ENCODE measurements at regions not wholly inside any gene's neighbourhood (a gene's known extent, or its start where the extent isn't known, plus 50 kb on each side); places are given as distances from the start of the nearest gene placed in this dataset.

DNA sequence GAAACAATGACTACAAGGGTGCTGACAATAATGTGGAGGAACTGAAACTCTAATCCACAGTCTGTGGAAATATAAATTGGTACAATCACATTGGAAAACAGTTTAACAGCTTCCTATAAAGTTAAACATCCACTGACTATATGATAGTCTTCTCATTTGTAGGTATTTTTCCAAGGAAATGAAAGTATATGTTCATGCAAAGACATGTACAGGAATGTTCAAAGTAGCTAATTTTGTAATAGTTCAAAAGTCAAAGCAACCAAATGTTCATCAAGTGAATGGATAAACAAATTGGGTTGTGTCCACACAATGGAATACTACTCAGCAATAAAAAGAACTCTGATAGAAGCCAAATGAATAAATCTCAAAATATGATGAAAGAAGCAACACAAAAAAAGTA is 626.0 kb upstream of the IGFBP3 start:
- ChIA-PET SMC1A (ENCODE audit: uncharacterized antibody, unreplicated experiment) (interaction anchor here (0.6 to 1.7 kb wide), 2 partner anchors 12 to 156 kb away, joined by 3 to 4 read pairs; no protein-coding TSS in a partner anchor), CTCF (interaction anchor here (0.7 to 1.0 kb wide), 2 partner anchors 13 to 687 kb away, joined by 3 read pairs; no protein-coding TSS in a partner anchor), RAD21 (ENCODE audit: unreplicated experiment) (no interaction called here), POLR2A (interaction anchor here (0.9 kb wide), 1 partner anchor 9 kb away, joined by 3 read pairs; no protein-coding TSS in a partner anchor)
- FAIRE-seq = no peak
- Histone ChIP-seq H3K9ac (ENCODE audit: control insufficient read depth, insufficient read depth, low read length) (no peak overlapping the region), H3K27me3 (replicated peaks in 1 of 2; ENCODE audit: control insufficient read depth in 2 of 2, insufficient read depth in 2 of 2, low read length in 1 of 2) (no peaks in the 10 kb centered on the region), H3K4me2 (ENCODE audit: control insufficient read depth, insufficient read depth) (no peak overlapping the region), H2AFZ (ENCODE audit: control insufficient read depth, low read depth, low read length) (no peak overlapping the region), H4K20me1 (ENCODE audit: control insufficient read depth, insufficient read depth) (no peaks in the 10 kb centered on the region), H3K27ac (ENCODE audit: control insufficient read depth, insufficient read depth) (no peak overlapping the region), H3K4me1 (ENCODE audit: control insufficient read depth, insufficient read depth, low read length) (no peaks in the 10 kb centered on the region), H3K9me3 (replicated peaks; ENCODE audit: control insufficient read depth, insufficient read depth, low read length) (no peaks in the 10 kb centered on the region), H3K36me3 (ENCODE audit: control insufficient read depth in 2 of 2, insufficient read depth in 2 of 2, low read length in 1 of 2) (no peaks in the 10 kb centered on the region), H3K79me2 (ENCODE audit: control insufficient read depth, insufficient read depth, low read length) (no peaks in the 10 kb centered on the region), H3K4me3 (no peak overlapping the region)
- in situ Hi-C loops (cut with MboI) = no loop called here
- no peak for ATAC-seq
- TF ChIP-seq PML (IDR thresholded peaks at IDR 0.05; ENCODE audit: low read length) (no peak), CHD1 (IDR thresholded peaks at IDR 0.05; ENCODE audit: low read depth, low read length) (no peak), MTA2 (IDR thresholded peaks at IDR 0.05; ENCODE audit: low read depth) (no peak), ZNF24 (IDR thresholded peaks at IDR 0.05) (no peak), ESRRA (IDR thresholded peaks at IDR 0.05; ENCODE audit: low read length) (no peak), MYC (IDR thresholded peaks at IDR 0.05; ENCODE audit: insufficient read depth, insufficient read length, insufficient replicate concordance, low read length, severe bottlenecking) (no peak)
- TF ChIP-seq, protein P1, sequence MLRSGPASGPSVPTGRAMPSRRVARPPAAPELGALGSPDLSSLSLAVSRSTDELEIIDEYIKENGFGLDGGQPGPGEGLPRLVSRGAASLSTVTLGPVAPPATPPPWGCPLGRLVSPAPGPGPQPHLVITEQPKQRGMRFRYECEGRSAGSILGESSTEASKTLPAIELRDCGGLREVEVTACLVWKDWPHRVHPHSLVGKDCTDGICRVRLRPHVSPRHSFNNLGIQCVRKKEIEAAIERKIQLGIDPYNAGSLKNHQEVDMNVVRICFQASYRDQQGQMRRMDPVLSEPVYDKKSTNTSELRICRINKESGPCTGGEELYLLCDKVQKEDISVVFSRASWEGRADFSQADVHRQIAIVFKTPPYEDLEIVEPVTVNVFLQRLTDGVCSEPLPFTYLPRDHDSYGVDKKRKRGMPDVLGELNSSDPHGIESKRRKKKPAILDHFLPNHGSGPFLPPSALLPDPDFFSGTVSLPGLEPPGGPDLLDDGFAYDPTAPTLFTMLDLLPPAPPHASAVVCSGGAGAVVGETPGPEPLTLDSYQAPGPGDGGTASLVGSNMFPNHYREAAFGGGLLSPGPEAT (IDR thresholded peaks at IDR 0.05; ENCODE audit: low read depth) = no peak
- no TSS peak for BruUV-seq (replicated peaks)
- intact Hi-C loops (cut with micrococcal nuclease; ENCODE audit: unreplicated experiment) = no loop called here
- no peak for DNase-seq (ENCODE audit: low read depth, low spot score)

DNA sequence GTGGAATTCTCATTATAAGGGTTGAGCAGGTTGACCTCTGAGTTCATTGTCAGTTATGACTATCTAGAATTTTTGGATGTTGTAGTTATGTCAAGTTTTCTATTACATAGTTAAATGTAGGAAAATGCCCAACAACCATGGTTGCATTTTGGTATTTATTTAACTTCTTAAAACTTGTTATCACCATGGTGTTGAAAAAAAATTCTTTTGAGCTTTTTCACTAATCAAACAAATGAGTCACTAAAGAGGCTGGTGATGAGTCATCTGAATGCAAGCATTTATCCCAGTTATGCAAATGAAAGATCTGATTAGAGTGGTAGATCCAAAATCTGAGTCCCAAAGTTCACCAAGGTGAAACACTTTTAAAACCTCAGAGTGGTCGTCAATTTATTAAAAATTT is 624.7 kb upstream of the IGFBP3 start:
- no peaks in the 10 kb centered on the region for H4K20me1 ChIP-seq (ENCODE audit: control insufficient read depth, insufficient read depth)
- TF ChIP-seq MTA3 (IDR thresholded peaks at IDR 0.05; ENCODE audit: borderline replicate concordance, low read length) = no peak
- no peak for TF ChIP-seq TAF1 (IDR thresholded peaks at IDR 0.05; ENCODE audit: borderline replicate concordance, low read depth, low read length)
- no peak for TF ChIP-seq MLLT1 (IDR thresholded peaks at IDR 0.05)
- no peak for TF ChIP-seq NFYB (IDR thresholded peaks at IDR 0.05; ENCODE audit: insufficient read depth, low read depth, low read length)
- TF ChIP-seq REST (IDR thresholded peaks at IDR 0.05; ENCODE audit: low read depth, low read length) = no peak

More for the DNA sequence above, 624.7 kb upstream of the IGFBP3 start:
- H3K4me3 ChIP-seq = no peak overlapping the region
- WGBS (ENCODE audit: insufficient coverage, insufficient replicate concordance, low lambda C conversion rate, missing lambda C conversion rate) = 0% methylated on average over 1 of the region's 1 CpG
- intact Hi-C loops (cut with micrococcal nuclease; ENCODE audit: unreplicated experiment) (no loop called here), in situ Hi-C loops (cut with MboI) (no loop called here)
- CTCF ChIA-PET = no interaction called here
- H3K9me3 ChIP-seq (replicated peaks; ENCODE audit: control insufficient read depth, insufficient read depth, low read length) = no peaks in the 10 kb centered on the region
- RAD21 ChIA-PET (ENCODE audit: unreplicated experiment) = no interaction called here
- DNase-seq (ENCODE audit: low read depth, low spot score) (no peak), FAIRE-seq (no peak), ATAC-seq (no peak)
- no peak overlapping the region for H2AFZ ChIP-seq (ENCODE audit: control insufficient read depth, low read depth, low read length)
- no peak overlapping the region for H3K27ac ChIP-seq (ENCODE audit: control insufficient read depth, insufficient read depth)
- SMC1A ChIA-PET (ENCODE audit: uncharacterized antibody, unreplicated experiment) = interaction anchor here (1.4 to 1.7 kb wide), 2 partner anchors 13 to 34 kb away, joined by 3 to 4 read pairs; no protein-coding TSS in a partner anchor
- no peaks in the 10 kb centered on the region for H3K36me3 ChIP-seq (ENCODE audit: control insufficient read depth in 2 of 2, insufficient read depth in 2 of 2, low read length in 1 of 2)
- no peak overlapping the region for H3K9ac ChIP-seq (ENCODE audit: control insufficient read depth, insufficient read depth, low read length)
- no TSS peak for BruUV-seq (replicated peaks)
- POLR2A ChIA-PET = interaction anchor here (0.6 kb wide), 1 partner anchor 98 kb away, joined by 3 read pairs; no protein-coding TSS in a partner anchor
- no peak overlapping the region for H3K4me2 ChIP-seq (ENCODE audit: control insufficient read depth, insufficient read depth)
- no peaks in the 10 kb centered on the region for H3K4me1 ChIP-seq (ENCODE audit: control insufficient read depth, insufficient read depth, low read length)
- no peaks in the 10 kb centered on the region for H3K79me2 ChIP-seq (ENCODE audit: control insufficient read depth, insufficient read depth, low read length)
- no peaks in the 10 kb centered on the region for H3K27me3 ChIP-seq (replicated peaks in 1 of 2; ENCODE audit: control insufficient read depth in 2 of 2, insufficient read depth in 2 of 2, low read length in 1 of 2)
